ENCODE measurements at regions not wholly inside any gene's neighbourhood (a gene's known extent, or its start where the extent isn't known, plus 50 kb on each side); places are given as distances from the start of the nearest gene placed in this dataset.

DNA sequence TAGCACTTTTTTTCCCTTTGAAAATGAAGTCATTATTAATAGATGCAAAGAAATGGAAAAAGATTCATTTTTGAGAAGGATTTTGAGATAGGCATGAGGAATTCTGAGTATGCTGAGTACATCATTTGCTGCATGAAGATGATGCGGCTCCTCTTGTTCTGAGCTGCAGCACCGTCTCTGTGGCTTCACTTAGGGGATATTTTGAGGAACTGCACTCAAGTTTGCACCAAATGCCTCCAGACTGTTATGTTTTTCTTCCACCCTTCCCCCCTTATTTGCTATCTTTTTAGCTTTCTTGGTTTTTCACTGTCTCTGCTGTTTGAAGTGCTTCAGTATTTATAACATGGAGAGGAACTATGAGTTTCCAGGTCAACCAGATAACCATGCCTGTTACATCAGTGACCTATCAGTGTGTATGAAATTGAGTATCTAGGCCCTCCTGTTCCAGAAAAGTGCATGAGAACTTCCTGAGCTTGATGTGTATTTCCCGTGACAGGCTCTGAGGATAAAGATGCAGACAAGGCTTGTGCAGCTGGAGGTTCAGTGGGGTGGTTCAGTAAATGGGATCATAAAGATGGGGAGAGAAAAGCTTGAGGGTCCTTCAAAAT, 128.7 kb downstream of the PDCD6IP start (continued):
- TF ChIP-seq, protein P1, sequence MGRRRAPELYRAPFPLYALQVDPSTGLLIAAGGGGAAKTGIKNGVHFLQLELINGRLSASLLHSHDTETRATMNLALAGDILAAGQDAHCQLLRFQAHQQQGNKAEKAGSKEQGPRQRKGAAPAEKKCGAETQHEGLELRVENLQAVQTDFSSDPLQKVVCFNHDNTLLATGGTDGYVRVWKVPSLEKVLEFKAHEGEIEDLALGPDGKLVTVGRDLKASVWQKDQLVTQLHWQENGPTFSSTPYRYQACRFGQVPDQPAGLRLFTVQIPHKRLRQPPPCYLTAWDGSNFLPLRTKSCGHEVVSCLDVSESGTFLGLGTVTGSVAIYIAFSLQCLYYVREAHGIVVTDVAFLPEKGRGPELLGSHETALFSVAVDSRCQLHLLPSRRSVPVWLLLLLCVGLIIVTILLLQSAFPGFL (CRISPR knock-in tag; IDR thresholded peaks at IDR 0.05; ENCODE audit: borderline replicate concordance), result no peak
- TF ChIP-seq, protein P2, sequence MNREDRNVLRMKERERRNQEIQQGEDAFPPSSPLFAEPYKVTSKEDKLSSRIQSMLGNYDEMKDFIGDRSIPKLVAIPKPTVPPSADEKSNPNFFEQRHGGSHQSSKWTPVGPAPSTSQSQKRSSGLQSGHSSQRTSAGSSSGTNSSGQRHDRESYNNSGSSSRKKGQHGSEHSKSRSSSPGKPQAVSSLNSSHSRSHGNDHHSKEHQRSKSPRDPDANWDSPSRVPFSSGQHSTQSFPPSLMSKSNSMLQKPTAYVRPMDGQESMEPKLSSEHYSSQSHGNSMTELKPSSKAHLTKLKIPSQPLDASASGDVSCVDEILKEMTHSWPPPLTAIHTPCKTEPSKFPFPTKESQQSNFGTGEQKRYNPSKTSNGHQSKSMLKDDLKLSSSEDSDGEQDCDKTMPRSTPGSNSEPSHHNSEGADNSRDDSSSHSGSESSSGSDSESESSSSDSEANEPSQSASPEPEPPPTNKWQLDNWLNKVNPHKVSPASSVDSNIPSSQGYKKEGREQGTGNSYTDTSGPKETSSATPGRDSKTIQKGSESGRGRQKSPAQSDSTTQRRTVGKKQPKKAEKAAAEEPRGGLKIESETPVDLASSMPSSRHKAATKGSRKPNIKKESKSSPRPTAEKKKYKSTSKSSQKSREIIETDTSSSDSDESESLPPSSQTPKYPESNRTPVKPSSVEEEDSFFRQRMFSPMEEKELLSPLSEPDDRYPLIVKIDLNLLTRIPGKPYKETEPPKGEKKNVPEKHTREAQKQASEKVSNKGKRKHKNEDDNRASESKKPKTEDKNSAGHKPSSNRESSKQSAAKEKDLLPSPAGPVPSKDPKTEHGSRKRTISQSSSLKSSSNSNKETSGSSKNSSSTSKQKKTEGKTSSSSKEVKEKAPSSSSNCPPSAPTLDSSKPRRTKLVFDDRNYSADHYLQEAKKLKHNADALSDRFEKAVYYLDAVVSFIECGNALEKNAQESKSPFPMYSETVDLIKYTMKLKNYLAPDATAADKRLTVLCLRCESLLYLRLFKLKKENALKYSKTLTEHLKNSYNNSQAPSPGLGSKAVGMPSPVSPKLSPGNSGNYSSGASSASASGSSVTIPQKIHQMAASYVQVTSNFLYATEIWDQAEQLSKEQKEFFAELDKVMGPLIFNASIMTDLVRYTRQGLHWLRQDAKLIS (CRISPR knock-in tag; IDR thresholded peaks at IDR 0.05; ENCODE audit: borderline replicate concordance), result no peak
- TF ChIP-seq TEAD4 (CRISPR knock-in tag; IDR thresholded peaks at IDR 0.05) (no peak), ZNF281 (CRISPR knock-in tag; IDR thresholded peaks at IDR 0.05) (no peak)
- TF ChIP-seq, protein P3, sequence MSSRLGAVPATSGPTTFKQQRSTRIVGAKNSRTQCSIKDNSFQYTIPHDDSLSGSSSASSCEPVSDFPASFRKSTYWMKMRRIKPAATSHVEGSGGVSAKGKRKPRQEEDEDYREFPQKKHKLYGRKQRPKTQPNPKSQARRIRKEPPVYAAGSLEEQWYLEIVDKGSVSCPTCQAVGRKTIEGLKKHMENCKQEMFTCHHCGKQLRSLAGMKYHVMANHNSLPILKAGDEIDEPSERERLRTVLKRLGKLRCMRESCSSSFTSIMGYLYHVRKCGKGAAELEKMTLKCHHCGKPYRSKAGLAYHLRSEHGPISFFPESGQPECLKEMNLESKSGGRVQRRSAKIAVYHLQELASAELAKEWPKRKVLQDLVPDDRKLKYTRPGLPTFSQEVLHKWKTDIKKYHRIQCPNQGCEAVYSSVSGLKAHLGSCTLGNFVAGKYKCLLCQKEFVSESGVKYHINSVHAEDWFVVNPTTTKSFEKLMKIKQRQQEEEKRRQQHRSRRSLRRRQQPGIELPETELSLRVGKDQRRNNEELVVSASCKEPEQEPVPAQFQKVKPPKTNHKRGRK (CRISPR knock-in tag; IDR thresholded peaks at IDR 0.05; ENCODE audit: borderline replicate concordance), result no peak
- TF ChIP-seq, protein P4, sequence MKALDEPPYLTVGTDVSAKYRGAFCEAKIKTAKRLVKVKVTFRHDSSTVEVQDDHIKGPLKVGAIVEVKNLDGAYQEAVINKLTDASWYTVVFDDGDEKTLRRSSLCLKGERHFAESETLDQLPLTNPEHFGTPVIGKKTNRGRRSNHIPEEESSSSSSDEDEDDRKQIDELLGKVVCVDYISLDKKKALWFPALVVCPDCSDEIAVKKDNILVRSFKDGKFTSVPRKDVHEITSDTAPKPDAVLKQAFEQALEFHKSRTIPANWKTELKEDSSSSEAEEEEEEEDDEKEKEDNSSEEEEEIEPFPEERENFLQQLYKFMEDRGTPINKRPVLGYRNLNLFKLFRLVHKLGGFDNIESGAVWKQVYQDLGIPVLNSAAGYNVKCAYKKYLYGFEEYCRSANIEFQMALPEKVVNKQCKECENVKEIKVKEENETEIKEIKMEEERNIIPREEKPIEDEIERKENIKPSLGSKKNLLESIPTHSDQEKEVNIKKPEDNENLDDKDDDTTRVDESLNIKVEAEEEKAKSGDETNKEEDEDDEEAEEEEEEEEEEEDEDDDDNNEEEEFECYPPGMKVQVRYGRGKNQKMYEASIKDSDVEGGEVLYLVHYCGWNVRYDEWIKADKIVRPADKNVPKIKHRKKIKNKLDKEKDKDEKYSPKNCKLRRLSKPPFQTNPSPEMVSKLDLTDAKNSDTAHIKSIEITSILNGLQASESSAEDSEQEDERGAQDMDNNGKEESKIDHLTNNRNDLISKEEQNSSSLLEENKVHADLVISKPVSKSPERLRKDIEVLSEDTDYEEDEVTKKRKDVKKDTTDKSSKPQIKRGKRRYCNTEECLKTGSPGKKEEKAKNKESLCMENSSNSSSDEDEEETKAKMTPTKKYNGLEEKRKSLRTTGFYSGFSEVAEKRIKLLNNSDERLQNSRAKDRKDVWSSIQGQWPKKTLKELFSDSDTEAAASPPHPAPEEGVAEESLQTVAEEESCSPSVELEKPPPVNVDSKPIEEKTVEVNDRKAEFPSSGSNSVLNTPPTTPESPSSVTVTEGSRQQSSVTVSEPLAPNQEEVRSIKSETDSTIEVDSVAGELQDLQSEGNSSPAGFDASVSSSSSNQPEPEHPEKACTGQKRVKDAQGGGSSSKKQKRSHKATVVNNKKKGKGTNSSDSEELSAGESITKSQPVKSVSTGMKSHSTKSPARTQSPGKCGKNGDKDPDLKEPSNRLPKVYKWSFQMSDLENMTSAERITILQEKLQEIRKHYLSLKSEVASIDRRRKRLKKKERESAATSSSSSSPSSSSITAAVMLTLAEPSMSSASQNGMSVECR (CRISPR knock-in tag; IDR thresholded peaks at IDR 0.05; ENCODE audit: borderline replicate concordance), result no peak

- ATAC-seq (no peak), DNase-seq (ENCODE audit: low spot score) (no peak)
- ChIA-PET CTCF (no interaction called here), POLR2A (no interaction called here)
- TF ChIP-seq ELF4 (CRISPR knock-in tag; IDR thresholded peaks at IDR 0.05; ENCODE audit: low read depth), result no peak
- TF ChIP-seq KAT7 (CRISPR knock-in tag; IDR thresholded peaks at IDR 0.05; ENCODE audit: borderline replicate concordance), result no peak
- TF ChIP-seq TCF7 (CRISPR knock-in tag; IDR thresholded peaks at IDR 0.05; ENCODE audit: low read depth), result no peak
- TF ChIP-seq, protein P5, sequence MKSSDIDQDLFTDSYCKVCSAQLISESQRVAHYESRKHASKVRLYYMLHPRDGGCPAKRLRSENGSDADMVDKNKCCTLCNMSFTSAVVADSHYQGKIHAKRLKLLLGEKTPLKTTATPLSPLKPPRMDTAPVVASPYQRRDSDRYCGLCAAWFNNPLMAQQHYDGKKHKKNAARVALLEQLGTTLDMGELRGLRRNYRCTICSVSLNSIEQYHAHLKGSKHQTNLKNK (CRISPR knock-in tag; IDR thresholded peaks at IDR 0.05), result no peak
- no peak for TF ChIP-seq IRF1 (CRISPR knock-in tag; IDR thresholded peaks at IDR 0.05)
- TF ChIP-seq TEAD1 (CRISPR knock-in tag; IDR thresholded peaks at IDR 0.05), result no peak
- no peak for TF ChIP-seq ATF6 (CRISPR knock-in tag; IDR thresholded peaks at IDR 0.05)
- no peak for TF ChIP-seq ATF1 (CRISPR knock-in tag; IDR thresholded peaks at IDR 0.05)
- no peak for TF ChIP-seq ZSCAN18 (CRISPR knock-in tag; IDR thresholded peaks at IDR 0.05)
- no peaks in the 10 kb centered on the region for H3K4me1 Mint-ChIP-seq
- H3K36me3 Mint-ChIP-seq, result no peaks in the 10 kb centered on the region
- no peak overlapping the region for H3K27ac Mint-ChIP-seq
- H3K4me3 Mint-ChIP-seq, result no peak overlapping the region
- no peaks in the 10 kb centered on the region for H3K9me3 Mint-ChIP-seq
- no peaks in the 10 kb centered on the region for H3K27me3 Mint-ChIP-seq (ENCODE audit: low read depth)
These were observed 131.4 kb downstream of the PDCD6IP start for GRCh38 chr3:33929813-33930212.

All from WTC11 (cell line).